HG03060 (cell line): ENCODE measurements at regions not wholly inside any gene's neighbourhood (a gene's known extent, or its start where the extent isn't known, plus 50 kb on each side); places are given as distances from the start of the nearest gene placed in this dataset.

Experiments
- ATAC-seq: cut with Tn5 transposase; IDR thresholded peaks from one replicate; pipeline ENCODE4 v1.9.1; 2021; ENCODE audit warnings: low read depth, moderate number of reproducible peaks; ENCODE audit not compliant: unreplicated experiment

DNA sequence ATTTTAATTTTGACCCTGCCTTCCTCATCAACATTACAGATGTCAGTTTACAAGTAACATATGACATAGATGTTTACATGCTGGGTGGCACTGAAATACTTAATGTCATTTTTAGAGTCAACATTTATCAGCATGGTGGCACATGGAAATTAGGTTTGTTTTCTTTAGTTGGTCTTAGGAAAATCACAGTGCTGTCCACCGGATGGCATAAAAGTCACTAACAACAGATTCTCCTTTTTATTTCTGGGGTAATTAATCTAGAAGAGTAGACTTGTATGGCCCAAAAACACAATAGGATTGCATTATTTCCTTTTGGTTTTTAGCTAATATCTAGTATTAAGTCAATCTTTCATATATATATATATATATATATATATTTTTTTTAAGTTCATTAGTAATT, 88.6 kb upstream of the HHIP start:
- no peak for ATAC-seq

DNA sequence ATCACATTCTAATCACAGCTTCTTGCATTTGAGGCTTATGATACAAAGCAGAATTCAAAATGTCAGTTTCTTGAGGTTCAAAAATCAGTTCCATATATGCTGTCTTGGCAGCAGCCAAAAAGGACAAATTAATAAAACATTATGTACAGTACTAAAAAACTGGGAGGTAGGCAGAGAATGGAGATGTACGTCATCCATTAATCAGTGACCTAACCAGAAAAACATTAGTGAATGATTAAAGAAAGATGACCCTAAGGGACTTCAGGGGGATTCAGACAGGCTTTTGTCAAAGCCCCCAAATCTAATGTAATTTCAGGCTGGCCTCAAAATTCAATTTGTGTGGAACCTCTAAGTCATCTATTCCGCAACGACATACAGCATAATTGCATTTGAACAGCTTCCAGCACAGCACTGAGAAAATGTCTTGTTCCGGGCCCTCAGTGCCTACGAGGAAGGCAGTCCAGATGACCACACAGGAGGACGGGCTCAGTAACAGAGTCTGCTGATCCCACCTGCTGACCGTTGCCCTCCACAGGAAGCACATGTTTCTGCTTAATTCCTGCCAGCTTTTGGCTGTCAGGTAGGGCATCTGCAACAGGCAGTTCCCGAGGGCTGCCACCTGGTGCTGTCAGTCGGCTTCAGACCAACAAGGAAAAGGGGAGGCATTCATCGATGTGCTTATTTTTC, 83.8 kb upstream of the HHIP start:
- no peak for ATAC-seq

DNA sequence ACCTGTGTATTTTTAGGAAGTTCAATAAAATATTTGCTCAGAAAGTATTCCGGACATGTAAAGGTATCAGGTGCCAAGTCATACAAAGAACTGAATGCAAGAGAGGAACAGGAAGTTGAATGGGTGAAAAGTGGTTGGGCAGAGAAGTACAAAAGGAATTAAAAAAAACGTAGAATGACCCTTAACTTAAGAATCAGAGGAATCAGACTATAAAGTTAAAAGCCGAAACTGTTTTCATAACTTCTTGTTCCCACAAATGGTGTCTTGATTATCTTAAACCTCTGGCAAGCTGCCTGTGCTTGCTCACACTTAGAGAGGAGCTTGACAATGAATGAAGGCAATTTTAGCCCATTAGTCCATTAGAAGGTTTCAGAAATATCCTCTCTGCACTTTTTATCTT, 81.6 kb upstream of the HHIP start:
- no peak for ATAC-seq

GRCh38 chr4:144565527-144566195, 80.3 kb upstream of the HHIP start:
- ATAC-seq: no peak

GRCh38 chr4:144572660-144573059, 73.3 kb upstream of the HHIP start:
- no peak for ATAC-seq

DNA sequence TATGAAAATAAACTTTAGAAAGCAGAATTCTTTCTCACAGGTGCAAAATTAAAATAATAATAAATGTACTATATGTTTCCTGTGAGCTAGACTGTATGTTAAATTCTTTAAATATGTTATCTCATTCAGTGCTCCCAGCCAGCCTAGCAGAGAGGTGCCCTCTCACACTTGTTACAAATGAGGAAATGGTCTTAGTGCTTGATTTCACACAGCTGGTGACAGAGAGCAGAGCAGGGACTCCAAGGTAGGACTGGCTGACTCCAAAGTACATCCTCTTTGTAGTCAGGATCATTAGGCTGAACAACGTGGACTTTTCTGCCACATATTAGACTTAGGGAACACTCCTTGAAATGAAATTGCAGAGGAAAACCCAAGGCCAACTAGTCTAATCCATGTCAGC, 72.0 kb upstream of the HHIP start:
- ATAC-seq: peak; percentile 49

- no peak for ATAC-seq
Measured at GRCh38 chr4:144574509-144574908, 71.4 kb upstream of the HHIP start.

GRCh38 chr4:144575181-144575580, 70.8 kb upstream of the HHIP start:
- no peak for ATAC-seq

- ATAC-seq: no peak
Measured at GRCh38 chr4:144578681-144579080, 67.3 kb upstream of the HHIP start.

GRCh38 chr4:144579411-144580030, 66.4 kb upstream of the HHIP start:
- no peak for ATAC-seq

DNA sequence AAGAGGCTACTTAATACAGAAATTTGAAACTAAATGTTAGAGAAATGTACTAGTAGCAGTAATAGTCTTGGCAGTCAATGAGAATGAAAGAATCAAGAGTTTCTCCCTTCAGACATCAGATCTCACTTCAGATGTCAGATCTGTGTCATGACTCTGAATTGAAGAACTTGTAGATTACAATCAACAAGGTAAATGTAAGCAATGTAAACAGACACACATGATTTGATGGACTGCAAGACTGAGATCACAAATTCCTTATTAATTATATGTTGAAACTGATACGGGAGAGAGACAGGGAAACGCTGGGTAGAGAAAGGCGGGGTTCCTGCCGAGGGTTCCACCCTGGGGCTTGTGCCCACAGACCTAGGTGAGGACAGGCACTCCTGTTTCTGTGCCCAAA, 65.5 kb upstream of the HHIP start:
- no peak for ATAC-seq

- ATAC-seq: no peak
Measured at GRCh38 chr4:144582105-144582850, 63.7 kb upstream of the HHIP start.

DNA sequence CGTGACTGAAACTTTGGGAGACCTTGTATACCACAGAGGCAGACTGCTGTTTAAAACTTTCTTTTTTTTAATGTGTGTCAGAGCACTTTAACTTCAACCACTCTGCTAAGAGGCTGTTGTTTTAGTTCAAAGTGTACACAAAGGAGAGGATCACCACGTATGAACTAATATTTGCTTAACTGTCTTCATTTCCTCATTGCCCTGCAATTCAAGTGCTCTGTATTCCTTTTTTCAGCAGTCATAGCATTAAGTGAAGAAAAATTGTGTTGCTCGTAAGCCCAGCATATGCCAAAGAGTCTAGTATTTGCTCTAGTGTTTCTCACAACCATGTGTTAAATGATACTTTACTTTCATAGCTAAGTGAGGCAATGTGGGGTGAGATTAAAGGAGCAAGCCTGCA, 63.0 kb upstream of the HHIP start:
- ATAC-seq: no peak

- ATAC-seq: no peak
Measured at GRCh38 chr4:144583658-144584057, 62.3 kb upstream of the HHIP start.

- no peak for ATAC-seq
Measured at GRCh38 chr4:144584428-144584827, 61.5 kb upstream of the HHIP start.

- ATAC-seq: no peak
Measured at GRCh38 chr4:144589512-144589911, 56.4 kb upstream of the HHIP start.

- no peak for ATAC-seq
Measured at GRCh38 chr4:144590020-144590419, 55.9 kb upstream of the HHIP start.

DNA sequence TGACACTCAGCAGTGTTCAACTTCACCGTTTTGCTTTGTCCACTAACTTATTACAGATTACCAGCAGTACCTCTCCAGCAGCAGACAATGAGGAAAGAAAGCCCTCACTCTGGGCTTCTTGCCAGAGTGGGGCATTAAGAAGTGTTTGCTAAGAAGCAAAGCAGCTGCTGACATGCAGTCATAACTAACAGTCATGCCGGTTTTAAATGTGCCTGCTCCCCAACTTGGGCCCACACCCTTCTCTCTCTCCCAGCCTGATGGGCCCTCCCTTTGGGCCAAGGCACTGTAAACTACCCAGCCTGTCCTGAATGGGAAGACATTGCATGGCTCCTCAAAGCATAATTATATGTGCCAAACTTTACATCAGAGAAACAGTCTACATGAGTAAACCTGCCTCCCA, 54.6 kb upstream of the HHIP start:
- no peak for ATAC-seq

GRCh38 chr4:144592264-144592663, 53.7 kb upstream of the HHIP start:
- ATAC-seq: no peak

DNA sequence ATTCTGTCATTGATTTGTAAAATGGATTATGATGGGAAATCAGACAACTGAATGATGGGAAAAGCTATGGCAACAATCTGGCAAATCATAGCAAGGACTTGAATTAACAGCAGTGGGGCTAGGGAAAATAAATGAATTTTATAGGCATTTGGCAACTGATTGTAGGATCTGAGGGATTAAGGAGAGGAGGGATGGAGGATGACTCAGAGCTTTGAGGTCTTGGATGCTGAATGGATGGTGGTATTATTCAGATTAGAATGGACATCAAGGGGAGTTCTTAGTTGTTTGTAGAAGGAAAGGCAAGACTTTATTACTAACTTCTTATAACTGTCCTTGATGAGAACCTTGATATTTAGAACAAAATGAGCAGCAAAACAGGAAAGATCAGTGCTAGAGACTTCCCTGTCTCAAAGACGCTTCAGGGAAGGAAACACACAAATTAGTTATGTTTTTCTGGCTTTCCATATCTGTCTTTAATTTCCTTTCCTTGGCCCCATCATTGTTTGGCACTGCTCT, 51.4 kb upstream of the HHIP start:
- ATAC-seq: no peak

DNA sequence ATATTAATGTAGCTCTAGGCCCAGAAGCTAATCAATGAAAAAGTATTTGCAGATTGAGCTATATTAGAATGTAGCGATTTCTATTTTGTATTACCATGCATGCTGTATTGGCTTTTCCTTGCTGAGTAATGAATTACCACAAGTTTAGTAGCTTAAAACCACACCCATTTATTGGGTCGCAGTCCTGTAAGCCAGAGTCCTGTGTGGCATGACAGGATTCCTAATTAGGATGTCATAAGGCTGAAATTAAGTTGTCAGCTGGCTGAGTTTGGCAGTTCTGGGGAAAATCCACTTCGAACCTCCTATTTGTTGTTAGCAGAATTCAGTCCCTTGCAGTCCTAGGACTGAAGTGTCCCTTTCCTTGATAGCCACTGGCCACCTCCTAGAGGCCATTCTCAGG, 50.3 kb upstream of the HHIP start:
- no peak for ATAC-seq
